Upper lobe of left lung (tissue), 4 donors: ENCODE measurements at regions not wholly inside any gene's neighbourhood (a gene's known extent, or its start where the extent isn't known, plus 50 kb on each side); places are given as distances from the start of the nearest gene placed in this dataset.

Source experiments
- CTCF ChIP-seq, 6 experiments: fragments of 450-650 bp in 4 of 6; fragments of 200-600 bp in 2 of 6; sonication (generic) in 2 of 6; IDR thresholded peaks; one replicate each; pipeline ENCODE4 v1.5.1; 2016 to 2019; ENCODE audit warnings: antibody characterized with exemption in 6 of 6
- POLR2A ChIP-seq, 4 donors: fragments of 450-650 bp; IDR thresholded peaks; one replicate each; pipeline ENCODE4 v1.5.1; 2016 to 2017; ENCODE audit warnings: antibody characterized with exemption in 4 of 4, mild to moderate bottlenecking in 2 of 4
- POLR2AphosphoS5 ChIP-seq, 2 donors: sonication (generic); formaldehyde crosslinking; IDR thresholded peaks; one replicate each; pipeline ENCODE4 v1.5.1; 2017; ENCODE audit warnings: antibody characterized with exemption in 2 of 2

GRCh38 chr5:39854771-39855410, 430.1 kb upstream of the DAB2 start:
- no peak for TF ChIP-seq CTCF (IDR thresholded peaks at IDR 0.05)
- no peak for TF ChIP-seq POLR2A (IDR thresholded peaks at IDR 0.05)
- TF ChIP-seq POLR2AphosphoS5 (IDR thresholded peaks at IDR 0.05): no peak
